ENCODE measurements at regions not wholly inside any gene's neighbourhood (a gene's known extent, or its start where the extent isn't known, plus 50 kb on each side); places are given as distances from the start of the nearest gene placed in this dataset.

DNA sequence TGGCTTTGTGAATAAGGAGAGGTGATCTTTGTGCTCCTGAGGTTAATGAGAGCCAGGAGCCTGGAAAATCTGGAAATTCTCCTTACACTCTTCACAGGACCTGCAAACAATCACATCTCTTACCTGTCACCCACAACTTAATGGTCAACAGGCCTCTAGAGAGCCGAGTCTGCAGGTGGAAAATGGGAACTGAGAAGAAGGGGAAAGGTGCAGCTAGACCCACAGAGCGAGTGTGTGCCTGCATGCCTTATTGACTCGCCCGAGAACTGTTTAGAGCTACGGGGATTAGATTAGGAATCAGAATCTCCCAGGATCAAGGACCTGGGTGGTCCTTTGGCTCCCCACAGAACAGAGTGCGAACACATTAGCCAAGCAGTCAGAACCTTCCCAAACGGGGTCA lies 329.6 kb downstream of the PTEN start (continued):
- TF ChIP-seq, protein P1, sequence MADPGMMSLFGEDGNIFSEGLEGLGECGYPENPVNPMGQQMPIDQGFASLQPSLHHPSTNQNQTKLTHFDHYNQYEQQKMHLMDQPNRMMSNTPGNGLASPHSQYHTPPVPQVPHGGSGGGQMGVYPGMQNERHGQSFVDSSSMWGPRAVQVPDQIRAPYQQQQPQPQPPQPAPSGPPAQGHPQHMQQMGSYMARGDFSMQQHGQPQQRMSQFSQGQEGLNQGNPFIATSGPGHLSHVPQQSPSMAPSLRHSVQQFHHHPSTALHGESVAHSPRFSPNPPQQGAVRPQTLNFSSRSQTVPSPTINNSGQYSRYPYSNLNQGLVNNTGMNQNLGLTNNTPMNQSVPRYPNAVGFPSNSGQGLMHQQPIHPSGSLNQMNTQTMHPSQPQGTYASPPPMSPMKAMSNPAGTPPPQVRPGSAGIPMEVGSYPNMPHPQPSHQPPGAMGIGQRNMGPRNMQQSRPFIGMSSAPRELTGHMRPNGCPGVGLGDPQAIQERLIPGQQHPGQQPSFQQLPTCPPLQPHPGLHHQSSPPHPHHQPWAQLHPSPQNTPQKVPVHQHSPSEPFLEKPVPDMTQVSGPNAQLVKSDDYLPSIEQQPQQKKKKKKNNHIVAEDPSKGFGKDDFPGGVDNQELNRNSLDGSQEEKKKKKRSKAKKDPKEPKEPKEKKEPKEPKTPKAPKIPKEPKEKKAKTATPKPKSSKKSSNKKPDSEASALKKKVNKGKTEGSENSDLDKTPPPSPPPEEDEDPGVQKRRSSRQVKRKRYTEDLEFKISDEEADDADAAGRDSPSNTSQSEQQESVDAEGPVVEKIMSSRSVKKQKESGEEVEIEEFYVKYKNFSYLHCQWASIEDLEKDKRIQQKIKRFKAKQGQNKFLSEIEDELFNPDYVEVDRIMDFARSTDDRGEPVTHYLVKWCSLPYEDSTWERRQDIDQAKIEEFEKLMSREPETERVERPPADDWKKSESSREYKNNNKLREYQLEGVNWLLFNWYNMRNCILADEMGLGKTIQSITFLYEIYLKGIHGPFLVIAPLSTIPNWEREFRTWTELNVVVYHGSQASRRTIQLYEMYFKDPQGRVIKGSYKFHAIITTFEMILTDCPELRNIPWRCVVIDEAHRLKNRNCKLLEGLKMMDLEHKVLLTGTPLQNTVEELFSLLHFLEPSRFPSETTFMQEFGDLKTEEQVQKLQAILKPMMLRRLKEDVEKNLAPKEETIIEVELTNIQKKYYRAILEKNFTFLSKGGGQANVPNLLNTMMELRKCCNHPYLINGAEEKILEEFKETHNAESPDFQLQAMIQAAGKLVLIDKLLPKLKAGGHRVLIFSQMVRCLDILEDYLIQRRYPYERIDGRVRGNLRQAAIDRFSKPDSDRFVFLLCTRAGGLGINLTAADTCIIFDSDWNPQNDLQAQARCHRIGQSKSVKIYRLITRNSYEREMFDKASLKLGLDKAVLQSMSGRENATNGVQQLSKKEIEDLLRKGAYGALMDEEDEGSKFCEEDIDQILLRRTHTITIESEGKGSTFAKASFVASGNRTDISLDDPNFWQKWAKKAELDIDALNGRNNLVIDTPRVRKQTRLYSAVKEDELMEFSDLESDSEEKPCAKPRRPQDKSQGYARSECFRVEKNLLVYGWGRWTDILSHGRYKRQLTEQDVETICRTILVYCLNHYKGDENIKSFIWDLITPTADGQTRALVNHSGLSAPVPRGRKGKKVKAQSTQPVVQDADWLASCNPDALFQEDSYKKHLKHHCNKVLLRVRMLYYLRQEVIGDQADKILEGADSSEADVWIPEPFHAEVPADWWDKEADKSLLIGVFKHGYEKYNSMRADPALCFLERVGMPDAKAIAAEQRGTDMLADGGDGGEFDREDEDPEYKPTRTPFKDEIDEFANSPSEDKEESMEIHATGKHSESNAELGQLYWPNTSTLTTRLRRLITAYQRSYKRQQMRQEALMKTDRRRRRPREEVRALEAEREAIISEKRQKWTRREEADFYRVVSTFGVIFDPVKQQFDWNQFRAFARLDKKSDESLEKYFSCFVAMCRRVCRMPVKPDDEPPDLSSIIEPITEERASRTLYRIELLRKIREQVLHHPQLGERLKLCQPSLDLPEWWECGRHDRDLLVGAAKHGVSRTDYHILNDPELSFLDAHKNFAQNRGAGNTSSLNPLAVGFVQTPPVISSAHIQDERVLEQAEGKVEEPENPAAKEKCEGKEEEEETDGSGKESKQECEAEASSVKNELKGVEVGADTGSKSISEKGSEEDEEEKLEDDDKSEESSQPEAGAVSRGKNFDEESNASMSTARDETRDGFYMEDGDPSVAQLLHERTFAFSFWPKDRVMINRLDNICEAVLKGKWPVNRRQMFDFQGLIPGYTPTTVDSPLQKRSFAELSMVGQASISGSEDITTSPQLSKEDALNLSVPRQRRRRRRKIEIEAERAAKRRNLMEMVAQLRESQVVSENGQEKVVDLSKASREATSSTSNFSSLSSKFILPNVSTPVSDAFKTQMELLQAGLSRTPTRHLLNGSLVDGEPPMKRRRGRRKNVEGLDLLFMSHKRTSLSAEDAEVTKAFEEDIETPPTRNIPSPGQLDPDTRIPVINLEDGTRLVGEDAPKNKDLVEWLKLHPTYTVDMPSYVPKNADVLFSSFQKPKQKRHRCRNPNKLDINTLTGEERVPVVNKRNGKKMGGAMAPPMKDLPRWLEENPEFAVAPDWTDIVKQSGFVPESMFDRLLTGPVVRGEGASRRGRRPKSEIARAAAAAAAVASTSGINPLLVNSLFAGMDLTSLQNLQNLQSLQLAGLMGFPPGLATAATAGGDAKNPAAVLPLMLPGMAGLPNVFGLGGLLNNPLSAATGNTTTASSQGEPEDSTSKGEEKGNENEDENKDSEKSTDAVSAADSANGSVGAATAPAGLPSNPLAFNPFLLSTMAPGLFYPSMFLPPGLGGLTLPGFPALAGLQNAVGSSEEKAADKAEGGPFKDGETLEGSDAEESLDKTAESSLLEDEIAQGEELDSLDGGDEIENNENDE (IDR thresholded peaks at IDR 0.05; ENCODE audit: insufficient replicate concordance, low read length): no peak
- TF ChIP-seq RFX5 (IDR thresholded peaks at IDR 0.05; ENCODE audit: borderline replicate concordance, low read depth, low read length): no peak
- no peak for TF ChIP-seq KDM4A (IDR thresholded peaks at IDR 0.05; ENCODE audit: low read depth, low read length, severe bottlenecking)
- no peak for TF ChIP-seq SIN3A (conservative IDR thresholded peaks at IDR 0.05 in 1 of 2, IDR thresholded peaks at IDR 0.05 in 1 of 2; ENCODE audit: low read depth in 1 of 2, low read length in 2 of 2)
- TF ChIP-seq SRF (IDR thresholded peaks at IDR 0.05; ENCODE audit: low read depth, low read length): no peak
- TF ChIP-seq, protein P2, sequence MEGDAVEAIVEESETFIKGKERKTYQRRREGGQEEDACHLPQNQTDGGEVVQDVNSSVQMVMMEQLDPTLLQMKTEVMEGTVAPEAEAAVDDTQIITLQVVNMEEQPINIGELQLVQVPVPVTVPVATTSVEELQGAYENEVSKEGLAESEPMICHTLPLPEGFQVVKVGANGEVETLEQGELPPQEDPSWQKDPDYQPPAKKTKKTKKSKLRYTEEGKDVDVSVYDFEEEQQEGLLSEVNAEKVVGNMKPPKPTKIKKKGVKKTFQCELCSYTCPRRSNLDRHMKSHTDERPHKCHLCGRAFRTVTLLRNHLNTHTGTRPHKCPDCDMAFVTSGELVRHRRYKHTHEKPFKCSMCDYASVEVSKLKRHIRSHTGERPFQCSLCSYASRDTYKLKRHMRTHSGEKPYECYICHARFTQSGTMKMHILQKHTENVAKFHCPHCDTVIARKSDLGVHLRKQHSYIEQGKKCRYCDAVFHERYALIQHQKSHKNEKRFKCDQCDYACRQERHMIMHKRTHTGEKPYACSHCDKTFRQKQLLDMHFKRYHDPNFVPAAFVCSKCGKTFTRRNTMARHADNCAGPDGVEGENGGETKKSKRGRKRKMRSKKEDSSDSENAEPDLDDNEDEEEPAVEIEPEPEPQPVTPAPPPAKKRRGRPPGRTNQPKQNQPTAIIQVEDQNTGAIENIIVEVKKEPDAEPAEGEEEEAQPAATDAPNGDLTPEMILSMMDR (IDR thresholded peaks at IDR 0.05; ENCODE audit: control extremely low read depth in 1 of 3, insufficient read depth in 1 of 3, low read depth in 1 of 3, low read length in 3 of 3): no peak
- TF ChIP-seq, protein P3, sequence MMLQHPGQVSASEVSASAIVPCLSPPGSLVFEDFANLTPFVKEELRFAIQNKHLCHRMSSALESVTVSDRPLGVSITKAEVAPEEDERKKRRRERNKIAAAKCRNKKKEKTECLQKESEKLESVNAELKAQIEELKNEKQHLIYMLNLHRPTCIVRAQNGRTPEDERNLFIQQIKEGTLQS (IDR thresholded peaks at IDR 0.05; ENCODE audit: insufficient read depth, low read depth, low read length): no peak
- TF ChIP-seq CREB1 (IDR thresholded peaks at IDR 0.05): no peak
- TF ChIP-seq POLR2A (IDR thresholded peaks at IDR 0.05; ENCODE audit: control extremely low read depth in 1 of 2, low read depth in 2 of 2, low read length in 2 of 2): no peak

All from H1 (cell line).